Fibroblast of lung (primary cell): ENCODE measurements at regions not wholly inside any gene's neighbourhood (a gene's known extent, or its start where the extent isn't known, plus 50 kb on each side); places are given as distances from the start of the nearest gene placed in this dataset.

Experiments used
- DNase-seq, 2 donors: peaks; one replicate each; pipeline versions ENCODE4 v3.0.0 to v3.0.0-alpha.2; 2010; ENCODE audit warnings: low read depth in 2 of 2
- H2AFZ ChIP-seq: 2 replicates; pipeline ENCODE4 v1.5.1; 2012; ENCODE audit warnings: low read length, control low read depth, inconsistent platforms
- H3K27ac ChIP-seq: 2 replicates; pipeline ENCODE4 v1.5.1; 2011; ENCODE audit warnings: low read length, control low read depth; ENCODE audit not compliant: insufficient read depth
- H3K27me3 ChIP-seq: 2 replicates; pipeline ENCODE4 v1.5.1; 2011; ENCODE audit warnings: mild to moderate bottlenecking, low read length; ENCODE audit not compliant: control insufficient read depth, insufficient read depth
- H3K36me3 ChIP-seq: 2 replicates; pipeline ENCODE4 v1.5.1; 2011; ENCODE audit warnings: low read length; ENCODE audit not compliant: control insufficient read depth, insufficient read depth
- H3K4me1 ChIP-seq: 2 replicates; pipeline ENCODE4 v1.5.1; 2011; ENCODE audit warnings: low read length; ENCODE audit not compliant: control insufficient read depth, insufficient read depth; ENCODE audit errors: extremely low read depth
- H3K4me2 ChIP-seq: 2 replicates; pipeline ENCODE4 v1.5.1; 2011; ENCODE audit warnings: low read length, control low read depth; ENCODE audit not compliant: insufficient read depth; ENCODE audit errors: extremely low read depth
- H3K4me3 ChIP-seq, 4 experiments: fragments of 200-600 bp in 1 of 4; sonication (generic) in 1 of 4; replicated peaks in 1 of 4; 2 replicates each; pipeline ENCODE4 v1.5.1; 2011 to 2016; ENCODE audit warnings: low read length in 4 of 4, low read depth in 3 of 4, mild to moderate bottlenecking in 3 of 4, control low read depth in 2 of 4, inconsistent platforms in 1 of 4, mixed read lengths in 1 of 4; ENCODE audit not compliant: insufficient read depth in 1 of 4; ENCODE audit errors: control extremely low read depth in 1 of 4
- H3K79me2 ChIP-seq: 2 replicates; pipeline ENCODE4 v1.5.1; 2012; ENCODE audit warnings: mild to moderate bottlenecking, low read length, inconsistent platforms; ENCODE audit not compliant: control insufficient read depth, insufficient read depth
- H3K9ac ChIP-seq: 2 replicates; pipeline ENCODE4 v1.5.1; 2011; ENCODE audit warnings: mild to moderate bottlenecking, low read length, control low read depth; ENCODE audit not compliant: insufficient read depth
- H3K9me3 ChIP-seq: 2 replicates; pipeline ENCODE4 v1.5.1; 2012; ENCODE audit warnings: low read depth, low read length; ENCODE audit not compliant: control insufficient read depth, insufficient read depth
- H4K20me1 ChIP-seq: 2 replicates; pipeline ENCODE4 v1.5.1; 2011; ENCODE audit warnings: low read length; ENCODE audit not compliant: control insufficient read depth, insufficient read depth; ENCODE audit errors: extremely low read depth
- CTCF ChIP-seq, 2 donors: IDR thresholded peaks in 1 of 2; conservative IDR thresholded peaks in 1 of 2; 1 replicate in 1 of 2; 2 replicates in 1 of 2; pipeline ENCODE4 v1.5.1; 2011 to 2012; ENCODE audit warnings: low read length in 2 of 2, control low read depth in 1 of 2, inconsistent platforms in 1 of 2, low read depth in 1 of 2, mild to moderate bottlenecking in 1 of 2
- EZH2 ChIP-seq: IDR thresholded peaks from 2 replicates; pipeline ENCODE4 v1.5.1; 2012; ENCODE audit warnings: low read length, control low read depth, mild to moderate bottlenecking; ENCODE audit errors: missing control alignments

GRCh38 chr6:145489583-145489982 lies 245.7 kb downstream of the EPM2A start:
- TF ChIP-seq EZH2 (no peak), CTCF (conservative IDR thresholded peaks at IDR 0.05 in 1 of 2, IDR thresholded peaks at IDR 0.05 in 1 of 2; ENCODE audit: low read depth in 1 of 2, low read length in 2 of 2) (no peak)
- no peak overlapping the region for H3K27ac ChIP-seq
- no peak overlapping the region for H2AFZ ChIP-seq
- no peaks in the 10 kb centered on the region for H3K9me3 ChIP-seq
- H3K36me3 ChIP-seq: no peaks in the 10 kb centered on the region
- no peak overlapping the region for H3K9ac ChIP-seq
- H3K4me2 ChIP-seq: no peak overlapping the region
- no peak overlapping the region for H3K4me3 ChIP-seq
- H4K20me1 ChIP-seq: no peaks in the 10 kb centered on the region
- no peaks in the 10 kb centered on the region for H3K79me2 ChIP-seq
- DNase-seq: no peak
- no peaks in the 10 kb centered on the region for H3K27me3 ChIP-seq
- no peaks in the 10 kb centered on the region for H3K4me1 ChIP-seq

- no peak overlapping the region for H2AFZ ChIP-seq
- no peaks in the 10 kb centered on the region for H3K27me3 ChIP-seq
- no peaks in the 10 kb centered on the region for H3K36me3 ChIP-seq
- no peaks in the 10 kb centered on the region for H3K9me3 ChIP-seq
- no peaks in the 10 kb centered on the region for H3K79me2 ChIP-seq
- H4K20me1 ChIP-seq: no peaks in the 10 kb centered on the region
- H3K27ac ChIP-seq: no peak overlapping the region
- H3K4me2 ChIP-seq: no peak overlapping the region
- H3K4me3 ChIP-seq: no peak overlapping the region
- H3K9ac ChIP-seq: no peak overlapping the region
- TF ChIP-seq EZH2 (no peak), CTCF (conservative IDR thresholded peaks at IDR 0.05 in 1 of 2, IDR thresholded peaks at IDR 0.05 in 1 of 2; ENCODE audit: low read depth in 1 of 2, low read length in 2 of 2) (no peak)
- no peaks in the 10 kb centered on the region for H3K4me1 ChIP-seq
- DNase-seq: no peak
Observed at GRCh38 chr6:145490068-145490467, 245.3 kb downstream of the EPM2A start.

- Histone ChIP-seq H3K9ac (no peak overlapping the region), H4K20me1 (no peaks in the 10 kb centered on the region), H3K4me1 (no peaks in the 10 kb centered on the region), H3K4me3 (no peak overlapping the region), H3K9me3 (no peaks in the 10 kb centered on the region), H3K36me3 (no peaks in the 10 kb centered on the region), H3K27ac (no peak overlapping the region), H3K79me2 (no peaks in the 10 kb centered on the region), H2AFZ (no peak overlapping the region), H3K4me2 (no peak overlapping the region), H3K27me3 (no peaks in the 10 kb centered on the region)
- DNase-seq: no peak
- TF ChIP-seq CTCF (conservative IDR thresholded peaks at IDR 0.05 in 1 of 2, IDR thresholded peaks at IDR 0.05 in 1 of 2; ENCODE audit: low read depth in 1 of 2, low read length in 2 of 2) (no peak), EZH2 (no peak)
Observed at GRCh38 chr6:145491126-145491525, 244.2 kb downstream of the EPM2A start.
